ENCODE measurements at regions not wholly inside any gene's neighbourhood (a gene's known extent, or its start where the extent isn't known, plus 50 kb on each side); places are given as distances from the start of the nearest gene placed in this dataset.

DNA sequence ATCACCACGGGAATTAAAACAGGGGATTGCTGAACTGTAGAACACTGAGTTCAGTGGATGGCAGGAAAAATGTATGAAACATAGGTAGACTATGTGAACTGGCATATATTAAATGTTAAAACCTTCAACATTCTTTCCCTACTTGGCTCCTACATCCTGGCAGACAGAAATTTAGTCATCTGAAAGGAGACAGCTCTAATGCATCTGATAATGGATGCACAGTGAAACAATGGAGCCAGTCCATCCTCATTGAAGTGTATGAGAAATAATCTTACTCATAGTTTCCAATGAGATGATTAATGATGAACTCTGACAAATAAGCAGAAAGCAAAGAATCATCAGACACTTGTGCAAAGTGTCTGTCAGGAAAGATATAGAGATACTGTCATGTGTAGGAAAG is 1629.7 kb upstream of the TMEFF2 start:
- BruUV-seq (replicated peaks), result no TSS peak
- no peak overlapping the region for H3K4me3 Mint-ChIP-seq (ENCODE audit: unreplicated experiment)
- Histone ChIP-seq H3K27me3 (replicated peaks; ENCODE audit: control insufficient read depth, insufficient read depth, low read length) (no peaks in the 10 kb centered on the region), H3K4me3 (ENCODE audit: low read depth, low read length) (no peak overlapping the region), H3K9me3 (no peaks in the 10 kb centered on the region), H3K36me3 (ENCODE audit: control insufficient read depth, insufficient read depth, low read length) (no peaks in the 10 kb centered on the region), H3K4me1 (no peaks in the 10 kb centered on the region)
- CTCF ChIA-PET, result no interaction called here
- intact Hi-C loops (cut with micrococcal nuclease; ENCODE audit: unreplicated experiment), result no loop called here
- H3K27me3 Mint-ChIP-seq (ENCODE audit: insufficient read depth, unreplicated experiment), result no peaks in the 10 kb centered on the region
- POLR2A ChIA-PET, result no interaction called here
- no peak for DNase-seq
- no peaks in the 10 kb centered on the region for H3K4me1 Mint-ChIP-seq (ENCODE audit: low read depth, unreplicated experiment)
- TF ChIP-seq, protein P1, sequence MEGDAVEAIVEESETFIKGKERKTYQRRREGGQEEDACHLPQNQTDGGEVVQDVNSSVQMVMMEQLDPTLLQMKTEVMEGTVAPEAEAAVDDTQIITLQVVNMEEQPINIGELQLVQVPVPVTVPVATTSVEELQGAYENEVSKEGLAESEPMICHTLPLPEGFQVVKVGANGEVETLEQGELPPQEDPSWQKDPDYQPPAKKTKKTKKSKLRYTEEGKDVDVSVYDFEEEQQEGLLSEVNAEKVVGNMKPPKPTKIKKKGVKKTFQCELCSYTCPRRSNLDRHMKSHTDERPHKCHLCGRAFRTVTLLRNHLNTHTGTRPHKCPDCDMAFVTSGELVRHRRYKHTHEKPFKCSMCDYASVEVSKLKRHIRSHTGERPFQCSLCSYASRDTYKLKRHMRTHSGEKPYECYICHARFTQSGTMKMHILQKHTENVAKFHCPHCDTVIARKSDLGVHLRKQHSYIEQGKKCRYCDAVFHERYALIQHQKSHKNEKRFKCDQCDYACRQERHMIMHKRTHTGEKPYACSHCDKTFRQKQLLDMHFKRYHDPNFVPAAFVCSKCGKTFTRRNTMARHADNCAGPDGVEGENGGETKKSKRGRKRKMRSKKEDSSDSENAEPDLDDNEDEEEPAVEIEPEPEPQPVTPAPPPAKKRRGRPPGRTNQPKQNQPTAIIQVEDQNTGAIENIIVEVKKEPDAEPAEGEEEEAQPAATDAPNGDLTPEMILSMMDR (IDR thresholded peaks at IDR 0.05; ENCODE audit: insufficient read depth in 1 of 2, low read depth in 1 of 2, low read length in 1 of 2, severe bottlenecking in 1 of 2, unreplicated experiment in 1 of 2), result no peak
- no peak overlapping the region for H3K27ac Mint-ChIP-seq (ENCODE audit: unreplicated experiment)
- no peaks in the 10 kb centered on the region for H3K36me3 Mint-ChIP-seq (ENCODE audit: insufficient read depth, unreplicated experiment)
- no peaks in the 10 kb centered on the region for H3K9me3 Mint-ChIP-seq (ENCODE audit: unreplicated experiment)

DNA sequence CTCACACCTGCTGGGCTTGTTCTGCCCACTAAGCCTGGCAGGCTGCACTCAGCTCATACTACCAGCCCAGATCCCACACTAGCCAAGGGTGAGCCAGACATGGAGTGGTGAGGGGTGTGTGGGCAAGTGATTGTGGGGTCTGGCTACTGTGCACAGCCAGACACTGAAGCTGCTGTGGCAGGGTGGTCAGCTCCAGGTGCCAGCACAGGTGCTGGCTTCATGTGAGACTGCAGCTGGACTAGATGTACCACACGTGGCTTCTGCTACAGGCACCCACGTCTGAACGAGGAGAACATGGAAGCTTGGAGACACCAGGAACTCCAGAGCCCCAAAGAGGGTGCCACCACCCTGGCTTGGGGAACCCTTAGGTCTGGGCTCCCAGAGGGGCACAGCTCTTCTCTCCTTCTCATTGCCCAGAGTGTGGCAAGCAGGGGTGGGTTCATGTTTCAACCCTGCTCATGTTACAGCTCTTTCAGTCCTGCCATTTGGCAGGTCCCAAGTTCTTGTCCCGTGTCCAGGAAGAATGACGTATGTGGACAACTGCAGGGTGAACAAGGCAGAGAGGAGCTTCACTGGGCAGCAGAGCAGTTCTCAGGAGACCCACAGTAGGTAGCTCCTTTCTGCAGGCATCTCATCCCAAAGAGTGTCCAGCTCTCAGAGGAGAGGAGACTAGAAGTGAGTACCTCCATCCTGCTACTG is 1624.2 kb upstream of the TMEFF2 start:
- ChIA-PET POLR2A (no interaction called here), CTCF (no interaction called here)
- H3K9me3 ChIP-seq, result no peaks in the 10 kb centered on the region
- H3K27me3 Mint-ChIP-seq (ENCODE audit: insufficient read depth, unreplicated experiment), result no peaks in the 10 kb centered on the region
- H3K4me1 Mint-ChIP-seq (ENCODE audit: low read depth, unreplicated experiment), result no peaks in the 10 kb centered on the region
- H3K9me3 Mint-ChIP-seq (ENCODE audit: unreplicated experiment), result no peaks in the 10 kb centered on the region
- H3K4me3 ChIP-seq (ENCODE audit: low read depth, low read length), result no peak overlapping the region
- TF ChIP-seq, protein P1 (IDR thresholded peaks at IDR 0.05; ENCODE audit: insufficient read depth in 1 of 2, low read depth in 1 of 2, low read length in 1 of 2, severe bottlenecking in 1 of 2, unreplicated experiment in 1 of 2), result no peak
- no TSS peak for BruUV-seq (replicated peaks)
- H3K36me3 ChIP-seq (ENCODE audit: control insufficient read depth, insufficient read depth, low read length), result no peaks in the 10 kb centered on the region
- H3K4me1 ChIP-seq, result no peaks in the 10 kb centered on the region
- intact Hi-C loops (cut with micrococcal nuclease; ENCODE audit: unreplicated experiment), result no loop called here
- no peaks in the 10 kb centered on the region for H3K27me3 ChIP-seq (replicated peaks; ENCODE audit: control insufficient read depth, insufficient read depth, low read length)
- DNase-seq, result no peak
- no peak overlapping the region for H3K4me3 Mint-ChIP-seq (ENCODE audit: unreplicated experiment)
- no peaks in the 10 kb centered on the region for H3K36me3 Mint-ChIP-seq (ENCODE audit: insufficient read depth, unreplicated experiment)
- no peak overlapping the region for H3K27ac Mint-ChIP-seq (ENCODE audit: unreplicated experiment)

DNA sequence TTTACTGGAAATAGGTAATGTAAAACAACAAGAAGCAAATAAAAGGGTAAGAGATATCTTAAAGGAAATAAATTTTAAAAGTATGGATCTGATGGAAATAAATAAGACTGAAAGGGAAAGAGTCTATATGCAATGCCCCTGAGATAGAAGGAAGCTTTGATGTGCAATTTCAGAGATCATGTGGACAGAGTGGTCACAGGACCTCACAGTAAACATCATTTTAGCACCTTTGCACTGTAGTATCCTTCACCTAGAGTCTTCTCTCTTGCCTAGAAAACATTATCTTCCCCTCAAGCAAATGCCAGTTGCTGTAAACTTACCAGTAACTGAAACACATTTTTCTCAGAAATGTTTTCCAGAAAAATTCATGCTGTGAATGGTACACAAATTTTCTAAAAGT is 1621.3 kb upstream of the TMEFF2 start:
- intact Hi-C loops (cut with micrococcal nuclease; ENCODE audit: unreplicated experiment), result no loop called here
- ChIA-PET POLR2A (no interaction called here), CTCF (no interaction called here)
- H3K27ac Mint-ChIP-seq (ENCODE audit: unreplicated experiment), result no peak overlapping the region
- H3K9me3 Mint-ChIP-seq (ENCODE audit: unreplicated experiment), result no peaks in the 10 kb centered on the region
- TF ChIP-seq, protein P1 (IDR thresholded peaks at IDR 0.05; ENCODE audit: insufficient read depth in 1 of 2, low read depth in 1 of 2, low read length in 1 of 2, severe bottlenecking in 1 of 2, unreplicated experiment in 1 of 2), result no peak
- BruUV-seq (replicated peaks), result no TSS peak
- no peak overlapping the region for H3K4me3 ChIP-seq (ENCODE audit: low read depth, low read length)
- H3K4me1 ChIP-seq, result no peaks in the 10 kb centered on the region
- no peaks in the 10 kb centered on the region for H3K27me3 Mint-ChIP-seq (ENCODE audit: insufficient read depth, unreplicated experiment)
- no peak overlapping the region for H3K4me3 Mint-ChIP-seq (ENCODE audit: unreplicated experiment)
- H3K4me1 Mint-ChIP-seq (ENCODE audit: low read depth, unreplicated experiment), result no peaks in the 10 kb centered on the region
- no peaks in the 10 kb centered on the region for H3K36me3 Mint-ChIP-seq (ENCODE audit: insufficient read depth, unreplicated experiment)
- H3K9me3 ChIP-seq, result no peaks in the 10 kb centered on the region
- no peak for DNase-seq
- no peaks in the 10 kb centered on the region for H3K27me3 ChIP-seq (replicated peaks; ENCODE audit: control insufficient read depth, insufficient read depth, low read length)
- H3K36me3 ChIP-seq (ENCODE audit: control insufficient read depth, insufficient read depth, low read length), result no peaks in the 10 kb centered on the region
